Esophagus muscularis mucosa (tissue), 2 donors: ENCODE measurements at regions not wholly inside any gene's neighbourhood (a gene's known extent, or its start where the extent isn't known, plus 50 kb on each side); places are given as distances from the start of the nearest gene placed in this dataset.

Experiments used
- EP300 ChIP-seq: sonication (generic); formaldehyde crosslinking; IDR thresholded peaks from one replicate; pipeline ENCODE4 v1.6.1; 2017; ENCODE audit warnings: antibody characterized with exemption
- POLR2A ChIP-seq: fragments of 450-650 bp; IDR thresholded peaks from one replicate; pipeline ENCODE4 v1.6.1; 2017; ENCODE audit warnings: antibody characterized with exemption, moderate library complexity, mild to moderate bottlenecking, low read depth

- TF ChIP-seq EP300 (no peak), POLR2A (no peak)
Measured at GRCh38 chr7:9600974-9601373, 1167.6 kb downstream of the NXPH1 start.
